HG03175 (cell line): ENCODE measurements at regions not wholly inside any gene's neighbourhood (a gene's known extent, or its start where the extent isn't known, plus 50 kb on each side); places are given as distances from the start of the nearest gene placed in this dataset.
"Not testable (repeated sequence)": the region's sequence is repeated elsewhere in the genome, so short reads cannot be mapped to it uniquely, and the experiment has no call there.

Experiments used
- ATAC-seq: cut with Tn5 transposase; IDR thresholded peaks from one replicate; pipeline ENCODE4 v1.9.1; 2021; ENCODE audit warnings: mild to moderate bottlenecking, moderate library complexity; ENCODE audit not compliant: unreplicated experiment

GRCh38 chr7:119964065-119964464 lies 308.9 kb upstream of the KCND2 start:
- ATAC-seq, result no peak

- ATAC-seq, result no peak
Measured at GRCh38 chr7:119964788-119965542, 308.0 kb upstream of the KCND2 start.

- ATAC-seq, result no peak
Measured at GRCh38 chr7:119967221-119967620, 305.8 kb upstream of the KCND2 start.

GRCh38 chr7:119968411-119968810 lies 304.6 kb upstream of the KCND2 start:
- not testable (repeated sequence) for ATAC-seq

GRCh38 chr7:119969054-119969453 lies 303.9 kb upstream of the KCND2 start:
- ATAC-seq, result no peak

- ATAC-seq, result no peak
Measured at GRCh38 chr7:119969763-119970162, 303.2 kb upstream of the KCND2 start.

- ATAC-seq, result no peak
Measured at GRCh38 chr7:119974972-119975371, 298.0 kb upstream of the KCND2 start.

GRCh38 chr7:119982884-119983283 lies 290.1 kb upstream of the KCND2 start:
- no peak for ATAC-seq

GRCh38 chr7:119983468-119983867 lies 289.5 kb upstream of the KCND2 start:
- ATAC-seq, result no peak

GRCh38 chr7:119984247-119984646 lies 288.7 kb upstream of the KCND2 start:
- ATAC-seq, result no peak

- no peak for ATAC-seq
Measured at GRCh38 chr7:119988401-119988800, 284.6 kb upstream of the KCND2 start.

GRCh38 chr7:119994928-119995327 lies 278.0 kb upstream of the KCND2 start:
- ATAC-seq, result no peak

- ATAC-seq, result peak; percentile 49
Measured at GRCh38 chr7:119996634-119997033, 276.3 kb upstream of the KCND2 start.

- no peak for ATAC-seq
Measured at GRCh38 chr7:119999738-120000475, 273.1 kb upstream of the KCND2 start.

GRCh38 chr7:120005720-120006119 lies 267.3 kb upstream of the KCND2 start:
- ATAC-seq, result no peak

GRCh38 chr7:120014301-120014700 lies 258.7 kb upstream of the KCND2 start:
- ATAC-seq, result not testable (repeated sequence)

- ATAC-seq, result no peak
Measured at GRCh38 chr7:120014925-120015465, 258.0 kb upstream of the KCND2 start.

- ATAC-seq, result no peak
Measured at GRCh38 chr7:120021085-120021484, 251.9 kb upstream of the KCND2 start.

- ATAC-seq, result no peak
Measured at GRCh38 chr7:120023494-120024167, 249.3 kb upstream of the KCND2 start.

- ATAC-seq, result no peak
Measured at GRCh38 chr7:120028636-120029035, 244.3 kb upstream of the KCND2 start.

- ATAC-seq, result no peak
Measured at GRCh38 chr7:120030876-120031275, 242.1 kb upstream of the KCND2 start.
